ENCODE measurements at regions not wholly inside any gene's neighbourhood (a gene's known extent, or its start where the extent isn't known, plus 50 kb on each side); places are given as distances from the start of the nearest gene placed in this dataset.

GRCh38 chr7:132733860-132734259, 157.6 kb upstream of the PLXNA4 start:
- TF ChIP-seq CTCF (IDR thresholded peaks at IDR 0.05) (no peak), POLR2A (IDR thresholded peaks at IDR 0.05) (no peak), POLR2AphosphoS5 (IDR thresholded peaks at IDR 0.05) (no peak), EP300 (IDR thresholded peaks at IDR 0.05) (no peak)

Data from upper lobe of left lung (tissue), 4 donors.